OCI-M1 (cell line): ENCODE measurements at regions not wholly inside any gene's neighbourhood (a gene's known extent, or its start where the extent isn't known, plus 50 kb on each side); places are given as distances from the start of the nearest gene placed in this dataset.
"Not testable (repeated sequence)": the region's sequence is repeated elsewhere in the genome, so short reads cannot be mapped to it uniquely, and the experiment has no call there.

ENCODE experiments used
- DNase-seq: peaks from one replicate; lab custom pipeline; 2025; lab: John Stamatoyannopoulos, UW

- peak; percentile 22 for DNase-seq
Observed at GRCh38 chr18:41899535-41899934, 55.5 kb upstream of the PIK3C3 start.

DNA sequence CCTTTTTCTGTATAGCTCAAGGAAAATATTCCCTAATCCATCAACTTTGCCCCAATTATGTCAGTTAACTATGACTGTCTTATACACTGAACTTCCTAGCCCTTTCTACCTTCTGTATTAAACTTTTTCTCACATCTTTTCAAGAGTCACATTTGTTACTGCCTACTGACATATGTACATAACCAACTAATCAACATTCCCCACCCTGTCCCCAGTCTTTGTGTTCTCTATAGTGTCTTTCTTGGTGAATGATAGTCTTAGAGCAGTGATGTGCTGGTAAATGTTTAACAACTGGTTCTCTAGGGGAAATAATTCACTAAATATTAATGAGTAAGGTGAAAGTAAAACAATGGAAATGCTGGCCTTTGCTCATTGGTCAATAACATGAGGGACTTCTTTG is 61.6 kb upstream of the PIK3C3 start:
- DNase-seq, result no peak

DNA sequence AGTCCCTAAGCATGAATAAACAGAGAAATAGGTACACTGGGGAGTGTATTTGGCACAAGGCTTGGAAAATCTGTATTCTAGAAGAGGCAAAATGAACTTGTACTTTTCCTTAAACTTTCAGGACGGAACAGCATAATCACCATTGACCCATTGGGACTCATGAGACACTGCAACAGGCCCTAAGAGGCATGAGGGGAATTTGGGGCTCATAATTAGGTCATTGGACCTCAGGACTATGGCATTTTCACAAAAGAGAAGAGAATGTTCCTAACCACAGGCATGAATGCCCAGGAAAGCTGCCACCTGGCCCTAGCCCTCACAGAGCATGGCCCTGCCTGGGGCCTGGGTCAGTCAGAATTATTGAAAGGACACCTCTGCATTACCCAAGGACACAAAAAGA is 67.9 kb upstream of the PIK3C3 start:
- DNase-seq, result no peak

DNA sequence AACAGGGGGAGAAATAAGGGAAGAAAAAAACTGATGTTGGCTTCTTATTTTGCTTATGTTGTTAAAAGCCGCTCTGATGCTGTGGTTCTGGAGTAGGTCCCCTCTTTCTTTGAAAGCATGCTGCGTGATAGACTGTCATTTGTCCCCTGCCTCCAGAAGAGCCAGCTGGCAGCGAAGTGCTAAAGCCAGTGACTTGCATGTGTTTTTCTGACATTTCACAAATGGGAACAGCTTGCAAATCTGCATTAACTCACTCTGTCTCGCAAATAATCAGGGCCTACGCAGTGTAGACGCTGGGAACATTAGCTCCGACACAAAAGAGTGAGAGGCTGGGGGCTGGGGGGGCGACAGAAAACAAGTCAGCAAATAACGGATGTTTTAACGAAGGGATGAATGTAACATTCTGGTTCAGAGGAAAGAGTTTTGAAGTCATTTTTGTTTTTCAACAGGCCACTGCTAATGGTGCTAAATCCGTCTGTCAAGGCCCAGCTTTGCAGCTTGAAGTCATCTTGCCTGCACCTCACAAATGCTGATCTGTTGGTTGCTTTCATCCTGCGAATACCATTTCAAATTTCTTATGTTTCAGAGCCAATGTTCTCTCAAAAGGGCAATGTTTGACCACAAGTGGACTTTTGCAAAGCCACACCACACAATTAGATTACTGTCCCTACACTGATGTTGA is 68.8 kb upstream of the PIK3C3 start:
- DNase-seq, result no peak

DNA sequence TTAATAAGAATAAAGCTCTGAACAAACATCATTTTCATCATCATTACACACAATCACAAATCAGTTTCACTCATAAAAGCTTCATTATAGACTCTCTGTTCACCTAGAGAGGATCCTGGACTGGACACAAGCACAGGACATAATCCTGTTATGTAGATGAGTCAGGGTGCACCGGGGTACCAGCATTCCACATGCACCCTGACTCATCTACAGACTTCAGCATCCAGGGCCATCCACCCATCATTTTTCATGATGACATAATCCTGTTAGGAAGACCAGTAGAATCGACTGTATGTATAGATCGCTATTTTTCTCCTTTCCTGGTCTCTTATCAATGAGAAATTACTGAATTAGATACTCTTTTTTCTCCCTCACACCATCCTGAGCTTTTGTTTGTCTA is 73.7 kb upstream of the PIK3C3 start:
- DNase-seq, result no peak

DNA sequence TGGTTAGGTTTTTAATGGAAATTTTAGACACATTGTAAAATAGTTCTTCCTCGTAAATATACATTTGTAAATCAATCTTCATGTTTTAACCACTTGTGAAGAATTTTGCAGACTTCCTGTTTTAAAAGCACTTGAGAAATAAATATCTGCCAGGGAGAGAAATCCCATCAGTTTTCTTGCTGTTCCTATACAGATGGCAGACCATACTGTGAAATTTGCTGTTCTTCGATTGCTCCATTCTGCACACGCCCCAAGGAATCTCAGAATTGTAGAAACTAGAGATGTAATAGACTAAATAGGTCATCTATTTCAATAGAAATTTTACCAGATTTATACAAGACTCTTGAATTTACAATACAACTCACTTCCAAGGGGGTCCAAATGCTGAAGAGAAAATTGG is 75.8 kb upstream of the PIK3C3 start:
- no peak for DNase-seq

DNA sequence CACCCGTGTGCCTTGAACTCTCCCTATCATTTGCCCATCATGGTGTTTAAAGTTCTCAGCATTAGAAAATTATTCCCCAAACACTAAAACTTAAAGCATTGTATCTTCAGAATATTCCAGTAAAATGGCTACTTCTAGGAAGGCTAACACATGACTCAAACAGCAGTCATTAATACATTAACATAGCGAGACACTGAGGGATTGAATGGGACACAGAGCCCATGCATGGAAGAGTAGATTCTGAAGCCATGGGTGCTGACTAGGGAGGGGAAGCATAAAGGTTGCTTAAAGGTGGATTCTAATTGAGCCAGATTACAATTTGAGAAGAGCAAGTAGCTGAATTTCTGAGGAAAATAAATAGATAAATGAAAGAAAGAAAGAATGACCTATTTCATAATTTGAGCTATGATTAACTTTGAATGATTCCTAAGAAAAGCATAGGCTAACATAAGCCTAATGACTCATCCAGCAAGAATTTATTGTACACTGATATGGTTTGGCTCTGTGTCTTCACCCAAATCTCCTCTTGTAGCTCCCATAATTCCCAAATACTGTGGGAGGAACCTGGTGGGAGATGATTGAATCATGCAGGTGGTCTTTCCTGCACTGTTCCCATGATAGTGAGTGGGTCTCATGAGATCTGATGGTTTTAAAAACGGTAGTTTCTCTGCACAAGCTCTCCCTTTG is 79.8 kb upstream of the PIK3C3 start:
- no peak for DNase-seq

DNA sequence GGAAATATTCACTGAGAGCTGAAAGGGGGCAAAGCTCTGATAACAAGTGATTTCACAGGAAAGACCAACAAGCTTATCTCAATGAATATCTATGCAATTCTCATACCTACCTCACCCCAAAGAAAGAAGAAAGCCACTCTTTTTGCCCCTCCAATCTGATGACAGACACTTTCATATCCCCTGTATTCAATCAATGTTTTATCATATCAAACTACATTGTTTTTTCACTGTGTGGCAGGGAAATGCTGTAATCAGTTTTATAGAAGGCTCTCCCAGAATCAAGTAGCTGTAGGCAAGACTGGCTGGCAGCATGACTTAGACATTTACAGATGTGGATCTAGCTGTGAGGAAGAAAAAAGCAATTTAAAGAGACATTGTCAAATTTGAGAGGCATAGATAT is 81.3 kb upstream of the PIK3C3 start:
- peak; percentile 7 for DNase-seq

GRCh38 chr18:41872206-41872605 is 82.8 kb upstream of the PIK3C3 start:
- no peak for DNase-seq

GRCh38 chr18:41871229-41872000 is 83.6 kb upstream of the PIK3C3 start:
- DNase-seq, result no peak

- no peak for DNase-seq
Observed at GRCh38 chr18:41870817-41871216, 84.2 kb upstream of the PIK3C3 start.

DNA sequence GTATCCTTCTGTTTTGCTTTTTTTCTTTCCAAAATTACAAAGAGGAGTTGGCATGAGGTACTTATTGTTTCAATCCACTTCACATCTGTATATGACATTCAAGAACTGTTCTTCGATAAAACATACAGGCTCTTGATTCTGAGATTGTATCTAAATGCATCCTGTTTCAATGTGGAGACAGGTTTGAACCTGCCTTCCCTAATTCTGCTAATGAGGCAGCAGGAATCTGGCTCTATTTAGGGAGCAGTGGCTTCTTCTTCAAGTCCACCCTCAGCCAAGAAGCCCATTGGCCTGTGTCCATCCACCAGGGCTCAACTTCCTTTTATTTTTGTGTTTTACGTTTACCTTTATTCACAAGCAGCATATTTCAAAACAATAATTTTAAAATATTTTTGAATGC is 84.8 kb upstream of the PIK3C3 start:
- no peak for DNase-seq

GRCh38 chr18:41865796-41866195 is 89.2 kb upstream of the PIK3C3 start:
- DNase-seq, result not testable (repeated sequence)

DNA sequence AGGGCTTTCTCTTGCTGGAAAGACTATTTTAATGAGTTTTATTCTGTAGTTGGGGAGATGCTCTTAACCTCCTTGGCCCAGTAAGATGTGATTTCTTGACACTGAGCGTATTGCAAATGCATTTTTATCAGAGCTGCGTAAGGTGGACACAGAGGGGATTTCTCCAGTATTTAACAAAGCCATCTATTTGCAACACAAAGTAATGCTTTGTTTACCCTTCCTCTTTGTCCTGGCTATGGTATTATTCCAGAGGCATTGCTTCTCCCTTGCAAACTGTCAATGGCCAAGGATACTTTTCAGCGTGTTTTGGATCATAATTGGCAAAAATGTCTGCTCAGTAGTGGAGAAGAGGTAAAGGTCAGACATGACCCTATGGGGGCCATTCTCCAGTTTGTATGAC is 90.8 kb upstream of the PIK3C3 start:
- no peak for DNase-seq

GRCh38 chr18:41862921-41863320 is 92.1 kb upstream of the PIK3C3 start:
- no peak for DNase-seq

- no peak for DNase-seq
Observed at GRCh38 chr18:41860987-41861386, 94.0 kb upstream of the PIK3C3 start.

DNA sequence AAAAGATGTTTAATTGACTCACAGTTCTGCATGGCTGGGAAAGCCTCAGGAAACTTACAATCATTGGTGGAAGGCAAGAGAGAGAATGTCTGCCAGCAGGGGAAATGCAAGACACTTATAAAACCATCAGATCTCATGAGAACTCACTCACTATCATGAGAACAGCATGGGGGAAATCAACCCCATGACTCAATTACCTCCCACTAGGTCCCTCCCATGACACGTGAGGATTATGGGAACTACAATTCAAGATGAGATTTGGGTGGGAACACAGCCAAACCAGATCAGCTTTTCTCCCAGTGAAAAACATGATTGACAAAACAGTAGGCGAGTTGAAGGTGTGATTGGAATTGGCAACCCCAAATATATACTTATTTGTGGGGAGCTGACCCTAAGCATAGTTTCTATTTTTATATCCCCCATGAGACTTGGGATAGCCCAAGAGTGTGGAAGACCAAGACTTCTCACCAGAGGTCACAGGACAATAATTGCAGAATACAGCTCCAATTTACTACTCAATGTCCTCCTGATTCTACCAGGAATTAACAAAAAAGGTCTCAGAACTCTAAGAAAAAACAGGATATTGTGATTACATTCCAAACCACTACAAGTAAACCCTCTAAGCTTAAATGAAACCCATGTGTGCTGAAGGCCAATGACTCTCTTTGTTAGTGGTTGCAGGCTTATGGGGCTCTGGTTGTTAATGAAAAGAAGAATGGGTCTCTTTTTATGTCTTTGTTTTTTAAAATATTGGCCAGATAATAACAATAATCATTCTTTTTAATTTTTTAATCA is 96.1 kb upstream of the PIK3C3 start:
- no peak for DNase-seq

DNA sequence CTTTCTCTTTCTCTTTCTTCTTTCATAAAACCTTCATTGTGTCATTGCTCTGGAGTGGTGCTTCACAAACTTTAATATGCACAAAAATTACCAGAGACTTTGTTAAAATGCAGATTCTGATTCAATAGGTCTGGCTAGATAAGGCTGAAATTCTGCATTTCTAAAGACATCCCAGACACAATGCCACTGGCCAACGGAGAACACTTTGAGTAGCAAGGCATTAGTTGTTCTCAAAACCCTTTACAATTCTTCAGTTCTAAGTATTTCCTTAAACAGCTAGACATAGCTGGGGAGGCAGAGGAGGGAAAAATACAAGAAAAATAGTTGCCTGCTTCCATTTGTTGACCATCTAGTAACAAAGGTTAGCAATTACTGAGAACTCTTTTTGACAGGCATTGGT is 101.8 kb upstream of the PIK3C3 start:
- DNase-seq, result no peak

- DNase-seq, result no peak
Observed at GRCh38 chr18:41850781-41851180, 104.3 kb upstream of the PIK3C3 start.

DNA sequence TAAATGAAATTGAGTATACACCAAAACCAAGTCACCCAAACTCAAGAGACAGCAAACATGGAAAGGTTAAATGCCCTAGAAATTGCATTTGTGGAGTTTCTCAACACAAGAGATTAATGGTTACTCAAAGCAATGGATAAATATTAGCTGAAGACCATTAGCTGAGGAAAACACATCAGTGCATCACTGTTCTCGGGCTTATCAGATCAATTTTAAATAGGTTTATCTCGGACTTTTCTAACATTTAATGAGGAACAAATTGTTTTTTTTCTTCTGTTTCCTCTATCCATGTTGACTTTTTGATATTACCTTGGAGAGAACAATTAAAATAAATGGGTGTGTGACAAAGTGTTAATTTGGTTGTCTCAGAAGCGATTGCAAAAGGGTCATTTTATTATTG is 105.4 kb upstream of the PIK3C3 start:
- DNase-seq, result no peak

DNA sequence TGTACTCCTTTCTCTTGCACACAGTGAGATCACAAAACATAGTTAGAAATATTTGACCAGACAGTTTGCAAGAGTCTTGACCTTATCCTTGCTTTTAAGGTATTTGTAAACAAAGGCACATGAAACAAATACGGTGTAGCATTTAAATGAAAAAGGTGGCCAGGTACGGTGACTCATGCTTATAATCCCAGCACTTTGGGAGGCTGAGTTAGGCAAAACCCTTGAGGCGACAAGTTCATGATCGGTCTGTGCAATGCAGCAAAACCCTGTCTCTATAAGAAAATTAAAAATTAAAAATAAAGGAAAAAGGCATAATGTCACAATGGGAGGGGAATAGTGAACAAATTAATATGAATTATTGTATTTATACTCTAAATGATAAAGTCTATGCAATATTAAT is 109.5 kb upstream of the PIK3C3 start:
- DNase-seq, result no peak

DNA sequence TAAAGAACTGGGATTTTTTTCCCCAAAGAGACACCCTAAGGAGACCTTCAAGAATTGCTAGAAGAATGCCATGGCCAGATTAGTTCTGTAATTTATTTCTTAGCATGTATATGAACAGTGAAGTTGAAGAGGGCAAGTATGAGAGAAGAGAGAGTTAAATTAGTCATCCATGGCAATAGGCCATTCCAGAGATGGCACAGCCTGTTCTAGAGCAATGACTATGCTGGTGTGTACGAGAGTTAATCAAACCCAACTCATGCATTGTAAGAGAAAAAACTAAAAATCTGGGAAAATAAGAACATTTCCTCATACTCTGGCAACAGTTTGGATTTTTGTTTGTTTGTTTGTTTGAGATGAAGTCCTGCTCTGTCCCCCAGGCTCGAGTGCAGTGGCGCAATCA is 112.1 kb upstream of the PIK3C3 start:
- DNase-seq, result no peak
